Dermis microvascular lymphatic vessel endothelial cell (primary cell): ENCODE measurements at regions not wholly inside any gene's neighbourhood (a gene's known extent, or its start where the extent isn't known, plus 50 kb on each side); places are given as distances from the start of the nearest gene placed in this dataset.

Experiments
- DNase-seq, 2 donors: peaks; one replicate each; pipeline versions ENCODE4 v3.0.0 to v3.0.0-alpha.2; 2010; ENCODE audit warnings: low read depth in 2 of 2

DNA sequence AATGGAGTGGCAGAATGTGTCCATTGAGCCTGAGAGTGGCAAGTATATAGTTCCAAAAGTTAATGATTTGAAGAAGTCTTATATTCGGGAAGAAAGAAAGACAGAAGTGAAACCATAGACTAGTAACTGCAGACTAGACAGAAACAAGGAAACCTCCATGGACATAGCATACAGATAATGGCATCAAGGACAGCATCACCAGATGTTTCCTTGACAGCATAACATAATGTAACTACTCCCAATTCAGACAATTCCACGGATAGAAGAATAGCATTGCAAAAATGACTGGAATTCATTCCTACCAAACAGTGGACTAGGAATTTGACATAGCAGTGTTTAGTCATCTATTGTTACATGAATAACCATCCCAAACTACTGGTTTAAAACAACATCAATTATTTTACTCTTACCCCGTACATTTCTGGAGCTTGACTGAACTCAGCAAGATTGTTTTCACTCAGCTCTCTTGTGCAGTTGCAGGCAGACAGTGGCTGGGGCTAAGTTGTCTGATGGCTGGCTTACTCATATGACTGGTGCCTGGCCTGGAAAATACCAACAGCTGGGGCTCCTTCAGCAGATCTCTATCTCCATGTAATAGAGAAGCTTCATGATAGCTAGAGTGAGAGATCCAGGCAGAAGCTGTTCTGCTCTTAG is 109.7 kb upstream of the GADL1 start:
- DNase-seq = peak; percentile 71 to 91

- peak in 1 of 2 donors; percentile 59 for DNase-seq
These were observed 114.5 kb upstream of the GADL1 start for GRCh38 chr3:31008994-31009393.

- DNase-seq = peak in 1 of 2 donors; percentile 35
These were observed 115.4 kb upstream of the GADL1 start for GRCh38 chr3:31009881-31010280.

GRCh38 chr3:31010491-31010890 is 116.0 kb upstream of the GADL1 start:
- peak in 1 of 2 donors; percentile 85 for DNase-seq

DNA sequence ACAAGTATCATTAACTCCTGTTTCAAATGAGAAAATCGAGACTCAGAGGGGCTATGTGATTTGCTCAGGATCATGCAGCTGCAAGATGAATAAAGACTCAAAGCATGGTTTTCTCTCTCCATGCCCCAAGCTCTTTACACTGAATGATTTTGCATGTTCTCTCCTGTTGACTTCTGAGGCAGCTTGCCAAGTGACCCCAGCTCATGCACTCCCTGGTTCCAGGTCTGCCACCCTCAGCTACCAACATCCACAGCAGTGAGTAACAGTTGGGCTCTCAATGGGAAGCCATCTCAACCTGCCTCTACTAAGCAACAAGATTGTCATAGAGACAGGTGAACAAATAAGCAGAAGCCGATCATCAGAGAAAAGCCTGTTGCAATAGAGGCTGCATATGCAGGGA is 116.9 kb upstream of the GADL1 start:
- peak in 1 of 2 donors; percentile 13 for DNase-seq

DNA sequence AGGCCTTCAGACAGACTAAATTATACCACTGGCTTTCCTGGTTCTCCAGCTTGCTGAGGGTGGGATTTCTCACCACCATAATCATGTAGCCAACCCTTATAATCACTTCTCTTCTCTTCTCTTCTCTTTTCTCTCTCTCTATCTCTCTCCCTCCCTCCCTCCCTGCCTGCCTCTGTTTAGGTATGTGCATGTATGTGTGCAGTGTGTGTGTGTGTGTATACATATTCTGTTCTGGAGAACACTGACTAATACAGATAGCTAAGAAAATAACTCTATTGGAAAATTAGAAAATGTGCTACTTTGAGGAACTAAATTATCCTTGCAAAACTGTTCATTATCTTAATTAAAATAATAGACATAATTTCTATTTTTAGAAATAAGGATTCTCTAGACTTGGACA is 118.6 kb upstream of the GADL1 start:
- DNase-seq = no peak

- DNase-seq = peak in 1 of 2 donors; percentile 9
These were observed 119.4 kb upstream of the GADL1 start for GRCh38 chr3:31013843-31014242.

DNA sequence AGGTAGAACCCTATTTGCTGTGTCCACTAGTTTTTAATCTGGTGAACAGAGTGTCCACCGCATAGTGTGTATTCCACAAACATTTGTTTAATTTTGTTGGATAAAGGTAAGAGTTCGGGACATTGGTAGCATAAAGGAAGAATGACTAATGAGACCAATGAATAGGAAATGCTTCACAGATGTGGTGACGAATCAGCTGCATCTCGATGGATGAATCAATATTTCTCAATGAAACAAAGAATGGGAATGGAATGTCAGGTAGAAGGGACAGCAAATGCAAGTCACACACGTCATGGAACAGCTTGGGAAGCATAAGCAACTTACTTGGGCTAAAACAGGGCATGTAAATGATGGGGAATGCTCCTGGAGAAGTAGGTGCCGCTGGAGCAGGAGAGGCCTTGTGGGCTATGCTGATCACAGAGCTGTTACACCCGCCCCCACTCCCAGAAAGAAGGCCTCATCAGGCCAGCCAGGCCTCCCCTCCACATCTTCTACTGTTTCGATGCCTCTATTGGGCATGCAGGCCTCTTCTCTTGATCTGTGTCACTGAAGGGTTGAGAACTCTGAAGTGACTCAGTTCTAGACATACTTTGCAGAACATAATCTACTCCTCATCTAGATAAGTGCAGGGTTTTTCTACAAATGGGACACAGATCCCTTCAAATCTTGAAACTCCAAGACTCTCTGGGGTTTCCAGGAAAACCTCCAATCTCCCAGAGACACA is 120.0 kb upstream of the GADL1 start:
- peak; percentile 47 to 79 for DNase-seq

- DNase-seq = peak in 1 of 2 donors; percentile 42
These were observed 121.7 kb upstream of the GADL1 start for GRCh38 chr3:31016196-31016595.

DNA sequence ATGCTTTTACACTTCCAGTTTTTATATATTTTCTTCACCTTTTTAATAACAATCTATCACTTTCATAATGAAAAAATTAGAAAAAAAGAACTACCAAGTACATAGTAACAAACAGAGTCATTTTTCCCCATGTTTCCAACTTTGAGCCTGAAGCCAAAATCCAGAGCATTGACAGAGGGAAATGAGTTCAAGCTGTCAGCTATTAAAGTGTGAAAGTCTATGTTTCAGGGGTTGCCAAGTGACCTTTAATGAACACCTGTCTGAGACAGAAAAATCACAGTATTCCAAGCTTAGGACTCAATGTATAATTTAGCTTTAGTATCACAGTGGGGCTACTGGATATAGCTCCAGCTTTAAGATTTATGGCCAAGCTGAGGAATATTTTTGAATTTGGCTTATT is 128.3 kb upstream of the GADL1 start:
- no peak for DNase-seq

GRCh38 chr3:31025541-31025940 is 131.1 kb upstream of the GADL1 start:
- DNase-seq = no peak

DNA sequence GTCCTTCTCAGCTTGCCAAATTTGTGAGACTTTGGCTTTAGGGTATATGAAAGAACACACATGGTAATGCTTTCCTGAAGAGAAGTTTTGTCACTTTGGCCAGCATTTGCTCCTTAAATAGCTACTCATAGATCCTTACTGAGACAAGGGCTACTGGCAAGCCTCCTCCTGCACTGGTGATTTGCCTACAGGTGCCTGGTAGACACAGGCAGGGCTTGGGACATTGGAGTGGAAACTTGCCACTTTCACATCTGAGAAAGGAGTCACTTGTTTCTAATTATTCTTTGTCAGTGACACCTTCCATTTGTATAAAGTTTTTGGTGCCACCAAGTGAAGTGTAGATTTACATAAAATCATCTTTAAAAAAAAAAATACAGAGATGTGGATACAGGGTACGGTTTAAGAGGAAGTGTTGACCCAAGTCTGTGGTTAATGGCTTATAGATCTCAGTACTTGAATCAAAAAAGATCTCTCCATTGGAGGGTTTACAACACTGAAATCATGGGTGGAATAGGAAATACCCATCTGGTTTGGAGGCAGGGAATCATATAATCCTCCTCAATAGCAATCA is 132.8 kb upstream of the GADL1 start:
- no peak for DNase-seq

GRCh38 chr3:31027914-31028313 is 133.5 kb upstream of the GADL1 start:
- no peak for DNase-seq

- DNase-seq = no peak
These were observed 134.3 kb upstream of the GADL1 start for GRCh38 chr3:31028766-31029165.

DNA sequence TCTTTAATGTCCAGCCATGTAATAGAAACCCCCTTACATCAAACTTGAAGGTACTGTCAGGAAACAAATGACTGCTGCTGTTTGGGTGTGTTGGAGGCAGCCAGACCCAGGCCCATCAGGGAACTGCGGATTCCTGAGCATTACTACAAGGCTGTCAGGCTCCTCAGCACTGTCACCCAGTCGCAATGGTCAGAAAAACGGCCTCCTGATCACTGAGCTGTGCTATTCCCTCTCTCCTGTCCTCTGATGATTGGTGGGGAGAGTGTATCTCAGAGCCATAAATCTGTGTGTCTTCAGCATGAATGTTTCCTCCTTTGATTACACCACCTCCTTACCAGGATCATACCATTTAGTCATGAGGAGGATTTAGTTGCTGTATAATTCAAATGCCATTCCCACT is 135.2 kb upstream of the GADL1 start:
- DNase-seq = no peak

GRCh38 chr3:31035681-31036080 is 141.2 kb upstream of the GADL1 start:
- DNase-seq = no peak

DNA sequence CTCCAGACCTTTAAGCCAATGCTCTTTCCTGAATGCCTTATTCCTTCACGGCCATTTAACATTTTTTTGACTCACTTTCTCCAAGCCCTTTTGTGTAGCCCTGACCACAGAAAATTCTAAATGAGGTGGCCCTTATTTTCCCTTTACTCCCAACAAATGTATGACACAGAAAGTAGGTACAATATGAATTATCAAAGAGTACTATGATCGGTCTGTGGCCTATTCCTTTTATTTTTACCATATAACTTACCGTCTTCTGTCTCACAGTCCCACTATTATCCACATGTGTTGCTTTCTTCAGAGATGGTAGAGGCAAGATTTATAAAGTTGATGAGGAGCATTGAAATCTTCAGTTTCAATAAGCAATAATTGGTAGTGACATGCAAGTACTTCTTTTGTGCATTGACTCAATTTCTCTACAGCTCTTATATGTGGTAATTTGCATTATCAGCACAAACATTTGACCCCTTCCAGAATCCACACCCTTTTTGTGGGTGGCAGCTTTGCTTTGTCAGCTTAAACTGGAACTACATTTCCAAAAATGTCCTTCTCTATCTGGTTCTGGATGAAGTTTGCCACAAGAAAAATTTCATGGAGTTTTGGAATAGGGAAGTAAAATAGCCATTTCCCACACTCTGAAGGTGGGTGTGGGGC is 143.8 kb upstream of the GADL1 start:
- DNase-seq = no peak

DNA sequence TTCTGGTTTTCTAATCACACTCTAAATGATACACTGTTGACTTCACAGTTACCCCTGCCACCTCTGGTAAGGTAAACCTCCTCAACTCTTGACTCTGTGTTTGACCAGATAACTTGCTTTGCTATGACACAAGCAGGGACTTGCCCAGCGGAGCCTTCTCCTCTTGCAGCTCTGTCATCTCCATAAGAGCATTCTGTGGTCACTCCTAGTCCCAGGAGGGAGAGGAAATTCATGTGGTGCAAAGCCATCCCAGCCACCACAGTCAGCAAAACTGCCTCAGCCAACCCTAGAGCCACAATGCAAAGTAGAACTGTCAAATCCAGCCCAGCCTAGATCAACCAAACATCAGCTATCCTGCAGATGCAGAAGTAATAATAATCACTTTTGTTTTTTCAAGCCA is 144.7 kb upstream of the GADL1 start:
- no peak for DNase-seq

- DNase-seq = peak; percentile 24 to 70
These were observed 146.9 kb upstream of the GADL1 start for GRCh38 chr3:31041161-31041978.

DNA sequence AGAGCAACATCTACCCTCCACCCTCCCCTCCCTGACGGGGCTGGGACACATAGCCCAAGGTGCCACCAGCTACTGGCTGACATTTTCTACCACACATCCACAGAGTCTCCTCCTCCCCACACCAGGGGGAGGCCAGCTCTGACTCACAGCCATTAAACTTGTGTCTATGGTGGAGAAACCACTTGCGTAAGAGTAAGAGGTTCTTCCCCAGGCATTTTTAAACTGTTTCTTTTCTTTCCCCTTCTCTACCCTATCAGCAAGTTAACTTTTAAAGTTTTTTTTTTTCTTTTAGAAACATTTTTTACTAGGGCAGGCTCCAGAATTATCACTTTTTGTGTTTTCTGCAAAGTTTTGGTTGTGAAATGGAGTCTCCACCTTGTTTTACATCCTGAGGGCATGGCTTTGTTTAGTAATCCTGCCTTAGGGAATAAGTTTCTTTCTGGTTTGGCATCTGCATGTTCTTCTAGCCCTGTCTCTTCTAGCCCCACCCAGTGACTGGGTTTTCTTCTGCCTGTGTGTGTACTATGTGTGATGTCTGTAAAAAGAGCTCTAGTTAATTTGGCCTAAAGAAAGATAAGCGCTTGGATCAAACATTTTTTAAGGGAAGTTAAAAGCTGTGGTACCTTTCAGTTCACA is 148.8 kb upstream of the GADL1 start:
- DNase-seq = no peak

GRCh38 chr3:31047673-31048072 is 153.2 kb upstream of the GADL1 start:
- no peak for DNase-seq
